Activated CD4-positive, alpha-beta T cell treated with anti-CD3 and anti-CD28 coated beads, Interleukin-2, amount 50 U/mL, for 48 hours (primary cell): ENCODE measurements at regions not wholly inside any gene's neighbourhood (a gene's known extent, or its start where the extent isn't known, plus 50 kb on each side); places are given as distances from the start of the nearest gene placed in this dataset.

Source experiments
- DNase-seq, 2 experiments: peaks; one replicate each; pipeline ENCODE4 v3.0.0-alpha.2; 2020

GRCh38 chrX:57848857-57849256 lies 61.4 kb downstream of the ZXDA start:
- no peak for DNase-seq

GRCh38 chrX:57822818-57823217 lies 87.4 kb downstream of the ZXDA start:
- no peak for DNase-seq

GRCh38 chrX:57822398-57822797 lies 87.9 kb downstream of the ZXDA start:
- no peak for DNase-seq

GRCh38 chrX:57821703-57822387 lies 88.4 kb downstream of the ZXDA start:
- peak in 1 of 2 experiments; percentile 6 for DNase-seq

- no peak for DNase-seq
Observed at GRCh38 chrX:57817302-57817701, 93.0 kb downstream of the ZXDA start.

GRCh38 chrX:57772637-57773036 lies 92.6 kb upstream of the NLRP2B start:
- no peak for DNase-seq

- DNase-seq = no peak
Observed at GRCh38 chrX:57771689-57772088, 91.6 kb upstream of the NLRP2B start.

GRCh38 chrX:57752866-57753265 lies 72.8 kb upstream of the NLRP2B start:
- no peak for DNase-seq

GRCh38 chrX:57741107-57741506 lies 61.0 kb upstream of the NLRP2B start:
- no peak for DNase-seq

GRCh38 chrX:57737881-57738280 lies 57.8 kb upstream of the NLRP2B start:
- DNase-seq = no peak
